CD14-positive monocyte (primary cell): ENCODE measurements at regions not wholly inside any gene's neighbourhood (a gene's known extent, or its start where the extent isn't known, plus 50 kb on each side); places are given as distances from the start of the nearest gene placed in this dataset.
A peak's percentile ranks its signal among the peaks of the same experiment; 100 is the strongest.

Source experiments
- DNase-seq, 3 donors: peaks; one replicate each; pipeline ENCODE4 v3.0.0-alpha.2; 2011 to 2022
- H2AFZ ChIP-seq: 2 replicates; pipeline ENCODE4 v1.6.0; 2012; ENCODE audit warnings: mild to moderate bottlenecking, low read depth, low read length, inconsistent platforms; ENCODE audit not compliant: insufficient read depth, poor library complexity, severe bottlenecking
- H3K27ac ChIP-seq, 2 donors: 1 replicate in 1 of 2; 2 replicates in 1 of 2; pipeline ENCODE4 v1.5.1; 2012 to 2013; ENCODE audit warnings: low read length in 2 of 2, control low read depth in 1 of 2, inconsistent platforms in 1 of 2, low read depth in 1 of 2, mild to moderate bottlenecking in 1 of 2
- H3K27me3 ChIP-seq, 2 donors: one replicate each; pipeline versions ENCODE4 v1.6.0 to v1.6.1; 2011 to 2013; ENCODE audit warnings: low read length in 2 of 2; ENCODE audit not compliant: control insufficient read depth in 2 of 2, insufficient read depth in 2 of 2
- H3K36me3 ChIP-seq, 2 donors: replicated peaks in 1 of 2; 1 replicate in 1 of 2; 2 replicates in 1 of 2; pipeline versions ENCODE4 v1.5.1 to v1.6.1; 2012 to 2013; ENCODE audit warnings: low read length in 2 of 2, control low read depth in 1 of 2, inconsistent platforms in 1 of 2, mild to moderate bottlenecking in 1 of 2; ENCODE audit not compliant: insufficient read depth in 2 of 2, control insufficient read depth in 1 of 2
- H3K4me1 ChIP-seq, 2 donors: 1 replicate in 1 of 2; 2 replicates in 1 of 2; pipeline versions ENCODE4 v1.5.1 to v1.6.1; 2012 to 2013; ENCODE audit warnings: low read length in 2 of 2, control low read depth in 1 of 2, inconsistent platforms in 1 of 2, mild to moderate bottlenecking in 1 of 2, moderate library complexity in 1 of 2; ENCODE audit not compliant: insufficient read depth in 2 of 2, control insufficient read depth in 1 of 2
- H3K4me2 ChIP-seq: replicated peaks from 2 replicates; pipeline ENCODE3; 2012; ENCODE audit warnings: low read length, moderate library complexity, mild to moderate bottlenecking; ENCODE audit not compliant: poor library complexity, severe bottlenecking; ENCODE audit errors: extremely low read depth
- H3K4me3 ChIP-seq, 3 experiments: fragments of 200-600 bp in 1 of 3; sonication (generic) in 1 of 3; replicated peaks in 1 of 3; 1 replicate in 2 of 3; 2 replicates in 1 of 3; pipeline ENCODE4 v1.5.1; 2011 to 2013; ENCODE audit warnings: low read length in 3 of 3, mild to moderate bottlenecking in 3 of 3, control low read depth in 2 of 3, low read depth in 2 of 3, inconsistent platforms in 1 of 3, moderate library complexity in 1 of 3
- H3K79me2 ChIP-seq: 2 replicates; pipeline ENCODE4 v1.6.0; 2012; ENCODE audit warnings: mild to moderate bottlenecking, control low read depth, inconsistent platforms, low read length, moderate library complexity; ENCODE audit not compliant: insufficient read depth
- H3K9ac ChIP-seq: 2 replicates; pipeline ENCODE4 v1.6.0; 2017; ENCODE audit warnings: low read length, mild to moderate bottlenecking; ENCODE audit not compliant: insufficient read depth, poor library complexity, severe bottlenecking
- H3K9me3 ChIP-seq, 2 donors: replicated peaks in 1 of 2; 1 replicate in 1 of 2; 2 replicates in 1 of 2; pipeline versions ENCODE4 v1.5.1 to v1.6.1; 2012 to 2013; ENCODE audit warnings: low read length in 2 of 2, control low read depth in 1 of 2; ENCODE audit not compliant: control insufficient read depth in 1 of 2, insufficient read depth in 1 of 2
- H4K20me1 ChIP-seq: 2 replicates; pipeline ENCODE4 v1.6.0; 2012; ENCODE audit warnings: mild to moderate bottlenecking, low read length, control low read depth, moderate library complexity; ENCODE audit not compliant: insufficient read depth
- H3K27ac Mint-ChIP-seq, 7 donors: one replicate each; pipeline ENCODE4 v1.8.0; 2020; ENCODE audit warnings: mild to moderate bottlenecking in 7 of 7, mixed read lengths in 7 of 7, moderate library complexity in 6 of 7, inconsistent platforms in 2 of 7
- H3K27me3 Mint-ChIP-seq, 3 donors: one replicate each; pipeline ENCODE4 v1.8.0; 2021 to 2022; ENCODE audit warnings: low read depth in 3 of 3, mild to moderate bottlenecking in 3 of 3, mixed read lengths in 3 of 3, moderate library complexity in 3 of 3, inconsistent platforms in 1 of 3
- H3K36me3 Mint-ChIP-seq, 2 donors: one replicate each; pipeline ENCODE4 v1.8.0; 2020; ENCODE audit warnings: mixed read lengths in 2 of 2, inconsistent platforms in 1 of 2, mild to moderate bottlenecking in 1 of 2
- H3K4me1 Mint-ChIP-seq: one replicate; pipeline ENCODE4 v1.8.0; 2020; ENCODE audit warnings: mild to moderate bottlenecking, mixed read lengths
- H3K4me3 Mint-ChIP-seq, 2 donors: one replicate each; pipeline ENCODE4 v1.8.0; 2020; ENCODE audit warnings: mild to moderate bottlenecking in 2 of 2, mixed read lengths in 2 of 2, moderate library complexity in 1 of 2
- H3K9me3 Mint-ChIP-seq, 7 donors: one replicate each; pipeline ENCODE4 v1.8.0; 2020 to 2022; ENCODE audit warnings: mixed read lengths in 7 of 7, mild to moderate bottlenecking in 6 of 7, moderate library complexity in 6 of 7, inconsistent platforms in 2 of 7
- CTCF ChIP-seq: fragments of 200-600 bp; IDR thresholded peaks from one replicate; pipeline ENCODE4 v1.8.0; 2022; ENCODE audit warnings: antibody characterized with exemption, mild to moderate bottlenecking
- WGBS: methylation state at CpG from one replicate; pipeline ENCODE4 v1.1.5; 2013; ENCODE audit warnings: missing lambda C conversion rate; ENCODE audit not compliant: insufficient coverage; 5-methylcytosine and 5-hydroxymethylcytosine counted together
- intact Hi-C, 2 donors: fragments of 100-400 bp; cut with micrococcal nuclease; formaldehyde crosslinking; loops; one replicate each; pipeline versions ENCODE4 v1.15.0 to v1.15.1; 2023

GRCh38 chr6:40803897-40804702, 216.9 kb upstream of the LRFN2 start:
- no peaks in the 10 kb centered on the region for H3K79me2 ChIP-seq
- H3K4me3 ChIP-seq: peak overlapping the region in 1 of 3 experiments; percentile 18
- peak overlapping the region; percentile 2 for H3K9ac ChIP-seq
- H3K27ac ChIP-seq: peak overlapping the region in 1 of 2 donors; percentile 64
- Mint-ChIP-seq H3K4me1 (peaks cover 53% of the 10 kb centered on the region), H3K27me3 (peaks cover 0 to 7% (median 4%) of the 10 kb centered on the region in 3 donors), H3K36me3 (no peaks in the 10 kb centered on the region), H3K9me3 (peaks cover 0 to 3% (median 0%) of the 10 kb centered on the region in 7 donors), H3K27ac (peak overlapping the region in 6 of 7 donors; percentile 12 to 82 (median 50)), H3K4me3 (peak overlapping the region in 1 of 2 donors; percentile 76)
- no peaks in the 10 kb centered on the region for H3K36me3 ChIP-seq
- intact Hi-C loops: no loop called here
- H3K4me1 ChIP-seq: peaks cover 47 to 62% of the 10 kb centered on the region in 2 donors
- DNase-seq: peak; percentile 16 to 30 (median 16)
- TF ChIP-seq CTCF: no peak
- no peaks in the 10 kb centered on the region for H3K9me3 ChIP-seq
- no peaks in the 10 kb centered on the region for H4K20me1 ChIP-seq
- whole genome bisulfite sequencing: no CpG with 5 or more reads among the region's 1 CpG
- H3K4me2 ChIP-seq: peak overlapping the region; percentile 9
- H2AFZ ChIP-seq: no peak overlapping the region
- no peaks in the 10 kb centered on the region for H3K27me3 ChIP-seq

GRCh38 chr6:40802481-40802880, 215.3 kb upstream of the LRFN2 start:
- Histone ChIP-seq H3K27me3 (no peaks in the 10 kb centered on the region), H3K27ac (no peak overlapping the region), H3K36me3 (no peaks in the 10 kb centered on the region), H3K9ac (no peak overlapping the region), H3K9me3 (no peaks in the 10 kb centered on the region), H3K4me2 (no peak overlapping the region), H3K4me1 (peaks cover 47 to 60% of the 10 kb centered on the region in 2 donors), H3K4me3 (no peak overlapping the region), H4K20me1 (no peaks in the 10 kb centered on the region), H2AFZ (no peak overlapping the region), H3K79me2 (no peaks in the 10 kb centered on the region)
- no CpG with 5 or more reads among the region's 5 CpGs for WGBS
- peaks cover 0 to 11% (median 5%) of the 10 kb centered on the region in 3 donors for H3K27me3 Mint-ChIP-seq
- H3K4me1 Mint-ChIP-seq: peaks cover 51% of the 10 kb centered on the region
- H3K4me3 Mint-ChIP-seq: no peak overlapping the region
- H3K27ac Mint-ChIP-seq: peak overlapping the region in 1 of 7 donors; percentile 64
- peaks cover 0 to 3% (median 0%) of the 10 kb centered on the region in 7 donors for H3K9me3 Mint-ChIP-seq
- DNase-seq: no peak
- intact Hi-C loops: no loop called here
- no peak for TF ChIP-seq CTCF
- no peaks in the 10 kb centered on the region for H3K36me3 Mint-ChIP-seq
